WI38 (cell line): ENCODE measurements at regions not wholly inside any gene's neighbourhood (a gene's known extent, or its start where the extent isn't known, plus 50 kb on each side); places are given as distances from the start of the nearest gene placed in this dataset.

Source experiments
- H3K4me3 ChIP-seq: 2 replicates; pipeline ENCODE4 v1.5.1; 2011; ENCODE audit warnings: low read depth, mild to moderate bottlenecking, control low read depth, low read length
- CTCF ChIP-seq: IDR thresholded peaks from 2 replicates; pipeline ENCODE4 v1.5.1; 2012; ENCODE audit warnings: low read depth, mild to moderate bottlenecking, control low read depth, low read length

- no peak overlapping the region for H3K4me3 ChIP-seq
- TF ChIP-seq CTCF = no peak
Observed at GRCh38 chr7:85702348-85702747, 515.5 kb upstream of the SEMA3D start.

GRCh38 chr7:85699482-85699881 is 512.6 kb upstream of the SEMA3D start:
- no peak overlapping the region for H3K4me3 ChIP-seq
- TF ChIP-seq CTCF = no peak

GRCh38 chr7:85695533-85695932 is 508.7 kb upstream of the SEMA3D start:
- H3K4me3 ChIP-seq = no peak overlapping the region
- TF ChIP-seq CTCF = no peak

GRCh38 chr7:85695041-85695440 is 508.2 kb upstream of the SEMA3D start:
- H3K4me3 ChIP-seq = no peak overlapping the region
- no peak for TF ChIP-seq CTCF

GRCh38 chr7:85693326-85693725 is 506.5 kb upstream of the SEMA3D start:
- H3K4me3 ChIP-seq = no peak overlapping the region

GRCh38 chr7:85688712-85689111 is 501.9 kb upstream of the SEMA3D start:
- TF ChIP-seq CTCF = no peak
- H3K4me3 ChIP-seq = no peak overlapping the region

More at GRCh38 chr7:85693326-85693725, 506.5 kb upstream of the SEMA3D start:
- no peak for TF ChIP-seq CTCF

GRCh38 chr7:85686401-85687181 is 499.7 kb upstream of the SEMA3D start:
- no peak overlapping the region for H3K4me3 ChIP-seq
- TF ChIP-seq CTCF = no peak
